Activated CD4-positive, alpha-beta T cell treated with anti-CD3 and anti-CD28 coated beads, Interleukin-2, amount 50 U/mL, for 4 hours (primary cell): ENCODE measurements at regions not wholly inside any gene's neighbourhood (a gene's known extent, or its start where the extent isn't known, plus 50 kb on each side); places are given as distances from the start of the nearest gene placed in this dataset.
"Not testable (repeated sequence)": the region's sequence is repeated elsewhere in the genome, so short reads cannot be mapped to it uniquely, and the experiment has no call there.

Source experiments
- DNase-seq, 2 experiments: peaks; one replicate each; pipeline ENCODE4 v3.0.0-alpha.2; 2020

DNA sequence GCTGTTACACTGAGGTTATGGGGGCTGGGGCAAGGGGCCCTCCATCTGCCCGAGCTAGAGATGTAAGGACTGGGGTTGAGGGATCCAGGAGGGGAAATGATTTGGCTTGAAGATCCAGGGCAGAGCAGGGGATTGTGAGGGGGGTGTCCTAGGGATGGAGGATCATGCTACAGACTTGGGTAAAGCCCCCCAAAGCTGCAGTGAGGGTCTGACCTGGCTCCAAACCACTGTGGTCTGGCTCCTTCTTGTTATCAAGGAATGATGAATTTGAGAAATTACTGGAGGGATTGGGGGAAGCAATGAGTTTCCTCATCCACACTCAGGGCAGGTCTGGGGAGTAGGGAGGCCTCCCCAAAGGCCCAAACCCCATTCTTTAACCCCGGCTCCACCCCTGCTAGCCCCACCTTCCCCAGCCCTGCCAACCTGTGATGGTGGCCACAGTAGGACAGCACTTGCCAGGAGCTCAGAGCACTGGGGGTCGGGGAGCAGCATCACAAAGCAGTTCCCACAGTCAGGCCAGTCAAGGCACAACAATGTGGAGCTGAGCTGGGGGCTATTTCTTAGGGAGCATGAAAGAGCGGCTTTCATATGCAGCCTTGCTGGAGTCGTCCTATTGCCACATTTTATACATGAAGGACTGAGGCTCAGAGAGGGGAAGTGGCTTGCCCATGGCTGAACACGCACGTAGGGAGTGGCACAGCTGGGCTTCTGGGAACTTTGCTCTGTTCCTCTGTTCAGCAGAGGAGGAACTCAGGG lies 165.5 kb downstream of the EFNB1 start:
- DNase-seq = no peak

DNA sequence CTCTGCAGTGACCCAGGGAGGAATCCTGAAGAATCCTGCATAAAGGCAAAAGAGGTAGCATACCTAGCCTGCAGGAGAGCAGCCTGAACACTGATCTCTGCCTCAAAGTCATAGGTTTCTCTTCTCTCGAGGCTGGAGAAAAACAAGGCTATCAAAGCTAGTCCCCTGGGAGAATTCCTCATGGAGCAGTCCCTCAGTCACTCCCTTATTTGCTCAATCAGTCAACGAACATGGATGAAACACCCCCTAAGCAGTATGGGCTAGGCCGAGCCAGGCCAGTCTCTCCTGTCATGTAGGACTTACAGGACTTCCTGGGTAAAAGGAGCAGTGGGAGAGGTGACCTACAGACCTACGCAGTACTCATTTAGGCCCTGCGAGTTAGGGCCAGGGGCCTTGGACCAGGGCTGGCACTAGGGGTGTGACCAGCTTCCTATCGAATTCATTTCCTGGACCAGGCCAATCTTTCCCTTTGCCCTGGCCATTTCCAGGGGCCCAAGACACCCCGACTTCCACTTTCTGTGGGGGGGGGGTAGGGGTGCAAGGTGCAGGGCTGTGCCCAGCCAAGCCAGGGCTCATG lies 164.1 kb downstream of the EFNB1 start:
- no peak for DNase-seq

DNA sequence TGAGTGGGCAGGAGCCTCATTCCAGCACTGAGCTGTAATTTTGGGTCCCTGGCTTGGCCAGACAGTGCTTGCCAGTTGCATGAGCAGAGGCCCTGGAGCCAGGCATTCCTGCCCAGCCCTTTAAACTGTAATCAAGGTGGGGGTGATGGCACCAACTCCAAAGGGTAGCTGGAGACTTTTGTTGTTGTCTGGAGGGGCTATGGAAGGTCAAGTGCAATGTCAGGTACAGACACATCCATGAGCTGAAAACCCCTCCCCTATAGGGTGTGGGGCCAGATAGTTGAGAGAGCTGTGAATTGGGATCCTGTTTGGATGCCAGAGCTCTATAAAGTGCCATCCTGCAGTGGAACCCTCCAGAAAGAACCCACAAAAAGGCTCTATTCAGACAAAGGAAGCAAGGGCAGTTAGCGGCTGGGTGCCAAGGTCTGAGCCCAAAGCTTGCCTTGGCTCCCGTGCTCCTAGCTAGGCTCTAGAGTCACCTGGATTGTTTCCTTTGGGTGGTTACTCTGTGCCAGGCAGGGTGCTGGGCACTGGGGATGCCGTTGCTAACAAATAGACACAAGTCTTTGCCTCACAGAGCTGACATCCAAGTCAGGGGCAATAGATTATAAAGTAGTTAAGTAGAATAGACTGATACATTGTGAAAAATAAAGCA lies 163.0 kb downstream of the EFNB1 start:
- no peak for DNase-seq

DNA sequence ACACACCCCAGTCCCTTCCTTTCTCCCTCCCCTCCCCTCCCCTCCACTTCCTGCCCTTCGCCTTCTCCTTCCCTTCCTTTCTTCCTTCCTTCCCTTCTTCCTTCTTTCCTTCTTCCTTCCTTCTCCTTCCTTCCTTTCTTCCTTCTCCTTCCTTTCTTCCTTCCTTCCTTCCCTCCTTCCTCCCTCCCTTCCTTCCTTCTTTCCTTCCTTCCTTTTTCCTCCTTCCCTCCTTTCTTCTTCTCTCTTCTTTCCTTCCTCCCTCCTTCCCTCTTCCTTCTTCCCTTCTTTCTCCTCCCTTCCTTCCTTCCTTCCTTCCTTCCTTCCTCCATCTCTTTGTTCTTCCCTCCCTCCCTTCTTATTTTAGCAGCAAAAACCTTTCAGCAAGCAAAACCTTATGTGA lies 162.1 kb downstream of the EFNB1 start:
- DNase-seq = no peak

DNA sequence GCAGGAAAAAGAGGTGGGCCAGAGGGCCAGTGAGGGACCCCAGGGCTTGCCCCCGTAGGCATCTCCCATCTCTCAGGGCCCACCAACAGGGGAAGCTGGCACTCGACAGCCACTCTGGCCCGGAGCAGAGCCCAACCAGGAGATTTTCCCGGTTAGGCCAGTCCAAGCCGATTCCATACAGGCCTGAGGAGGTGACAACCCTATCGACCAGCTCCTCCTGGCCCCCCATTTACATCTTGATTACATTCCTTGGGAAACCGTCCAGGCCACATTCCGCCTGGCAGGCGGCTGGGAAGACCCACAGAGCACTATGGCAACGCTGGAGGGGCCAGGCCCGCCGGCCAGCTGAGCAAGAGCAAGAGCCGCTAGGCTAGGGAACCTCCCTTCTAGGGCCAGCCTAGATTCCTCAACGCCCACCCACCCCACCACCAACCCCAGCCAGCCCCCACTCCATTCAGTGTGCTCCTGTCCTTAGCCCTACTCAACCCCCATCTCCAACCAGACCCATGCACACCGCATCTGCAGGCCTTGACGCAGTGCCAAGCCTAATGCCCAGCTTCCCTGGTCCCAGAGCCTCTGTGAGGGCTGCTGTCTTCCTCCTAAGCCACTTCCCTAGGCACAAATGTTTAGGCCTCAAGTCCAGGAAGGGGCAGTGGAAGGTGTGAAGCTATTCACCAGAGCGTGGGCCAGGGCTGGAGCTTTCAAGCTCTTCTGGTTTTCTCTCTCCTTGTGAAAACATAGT lies 161.2 kb downstream of the EFNB1 start:
- no peak for DNase-seq

DNA sequence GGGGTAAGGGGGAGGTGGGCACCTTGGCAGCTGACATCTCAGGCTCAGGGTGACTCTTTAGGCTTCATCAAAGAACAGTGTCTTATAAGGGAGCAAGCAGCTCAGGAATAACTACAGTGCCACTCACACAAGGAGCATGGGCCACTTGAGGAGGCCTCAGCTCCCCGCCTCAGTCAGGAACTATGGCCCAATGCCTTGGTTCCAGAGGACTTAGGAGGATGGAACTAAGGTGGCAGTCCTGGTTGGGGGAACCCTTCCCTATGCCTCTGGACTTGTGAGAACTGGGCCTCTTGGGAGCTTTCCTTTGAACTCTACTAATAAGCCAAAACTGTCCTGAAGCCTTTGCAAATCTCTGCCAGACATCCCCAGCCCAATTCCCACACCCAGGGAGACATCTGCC lies 160.6 kb downstream of the EFNB1 start:
- no peak for DNase-seq

DNA sequence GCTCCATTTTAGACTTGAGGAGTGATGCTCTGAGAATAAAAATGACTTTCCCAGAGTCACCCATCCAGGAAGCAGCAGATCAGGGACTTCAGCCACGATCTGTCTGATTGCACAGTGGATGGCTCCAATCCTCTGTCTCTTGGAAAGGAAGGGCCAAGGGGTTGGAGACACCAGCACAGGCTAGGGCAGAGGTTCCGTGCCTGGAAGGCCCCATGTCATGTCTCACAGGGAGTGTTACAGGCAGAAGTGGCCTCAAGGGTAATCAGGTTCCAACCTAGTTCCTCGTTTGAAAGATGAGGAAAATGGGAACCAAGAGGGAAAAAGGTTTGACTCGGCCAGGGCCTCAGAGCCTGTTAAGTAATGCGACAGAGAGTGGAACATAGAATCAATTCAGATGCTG lies 160.0 kb downstream of the EFNB1 start:
- DNase-seq = no peak

DNA sequence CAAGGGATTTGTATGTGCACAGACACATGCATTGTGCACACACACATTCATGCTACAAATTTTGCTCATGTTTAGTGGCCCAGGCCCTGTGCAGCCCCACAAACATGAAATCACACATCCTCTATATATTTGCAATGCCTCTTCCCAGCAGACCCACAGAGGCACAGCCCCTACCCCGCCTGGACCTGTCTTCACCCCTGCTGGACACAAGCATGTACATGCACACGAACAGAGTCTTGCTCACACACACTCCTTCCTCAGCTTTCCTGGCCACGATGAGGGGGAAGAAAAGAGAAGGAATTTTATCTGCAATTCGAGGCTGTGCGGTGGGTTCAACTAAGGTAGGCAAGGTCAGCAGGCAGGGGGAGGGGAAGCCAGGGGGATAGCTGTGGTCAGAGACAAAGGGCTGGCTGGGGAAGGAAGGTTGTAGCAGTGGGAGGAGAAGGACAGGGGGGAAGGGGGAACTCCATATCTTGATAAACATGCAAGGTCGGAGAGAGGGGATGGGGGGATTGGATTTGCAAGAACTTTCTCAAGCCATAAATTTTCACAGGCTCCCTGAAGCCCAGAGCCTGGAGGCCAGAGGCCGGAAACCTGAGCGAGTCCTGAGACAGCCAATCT lies 156.4 kb downstream of the EFNB1 start:
- no peak for DNase-seq

DNA sequence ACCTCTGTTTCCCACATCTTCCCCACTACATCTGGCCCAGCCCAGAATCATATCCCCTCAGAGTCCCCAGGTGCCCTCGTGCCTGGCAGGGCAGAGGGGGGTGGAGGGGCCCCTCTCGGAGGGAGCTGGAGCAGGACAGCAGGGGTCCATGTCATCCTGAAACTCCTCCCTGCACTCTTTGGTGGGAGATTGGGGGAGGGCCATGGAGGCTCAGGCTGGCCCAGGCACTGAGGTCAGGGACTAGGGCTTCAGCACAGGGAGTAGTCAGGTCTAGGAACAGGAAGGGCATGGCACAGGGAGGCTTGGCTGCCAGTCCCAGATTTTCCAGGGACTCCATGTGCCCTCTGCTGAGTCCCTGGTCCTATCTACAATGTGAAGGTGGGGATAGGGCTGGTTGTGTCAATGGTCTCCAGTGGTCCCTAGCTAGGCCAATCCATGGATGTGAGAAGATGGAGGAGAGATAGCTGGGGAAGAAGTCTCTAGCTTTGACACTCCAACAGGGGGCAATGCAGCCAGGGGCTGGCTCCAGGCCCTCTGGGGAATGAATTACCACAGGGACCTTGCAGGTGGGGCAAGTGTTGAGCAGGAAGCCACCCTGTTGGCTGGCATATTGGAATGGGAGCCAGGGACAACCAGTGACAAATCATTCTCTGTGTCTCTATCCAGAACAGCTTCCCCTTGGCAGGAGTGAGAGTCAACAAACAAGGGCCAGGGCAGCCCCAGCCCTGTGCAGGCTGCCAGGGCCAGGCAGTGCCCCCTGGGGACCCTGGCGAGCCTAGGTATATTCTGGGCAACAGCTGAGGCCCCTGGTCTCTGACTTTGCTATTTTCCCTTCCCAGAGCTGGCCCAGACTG lies 154.4 kb downstream of the EFNB1 start:
- DNase-seq = no peak

DNA sequence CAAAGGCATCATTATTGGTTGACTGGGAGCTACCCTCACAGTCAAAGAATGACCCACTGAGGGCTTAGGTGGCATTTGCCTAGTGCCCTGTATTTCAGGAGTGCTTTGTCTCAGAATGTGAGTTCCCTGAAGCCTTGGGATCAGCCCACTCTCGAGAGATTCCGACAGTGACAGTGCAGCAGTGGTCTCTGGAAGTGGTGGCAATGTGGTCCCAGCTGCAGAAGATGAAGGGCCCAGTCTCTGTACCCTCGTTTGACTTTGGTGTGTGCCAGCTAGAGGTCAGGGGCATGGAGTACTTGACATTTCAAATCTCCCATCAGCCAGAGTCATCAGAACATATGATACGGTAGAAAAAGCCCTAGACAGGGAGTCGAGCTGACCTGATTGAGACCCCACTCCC lies 153.7 kb downstream of the EFNB1 start:
- DNase-seq = no peak

DNA sequence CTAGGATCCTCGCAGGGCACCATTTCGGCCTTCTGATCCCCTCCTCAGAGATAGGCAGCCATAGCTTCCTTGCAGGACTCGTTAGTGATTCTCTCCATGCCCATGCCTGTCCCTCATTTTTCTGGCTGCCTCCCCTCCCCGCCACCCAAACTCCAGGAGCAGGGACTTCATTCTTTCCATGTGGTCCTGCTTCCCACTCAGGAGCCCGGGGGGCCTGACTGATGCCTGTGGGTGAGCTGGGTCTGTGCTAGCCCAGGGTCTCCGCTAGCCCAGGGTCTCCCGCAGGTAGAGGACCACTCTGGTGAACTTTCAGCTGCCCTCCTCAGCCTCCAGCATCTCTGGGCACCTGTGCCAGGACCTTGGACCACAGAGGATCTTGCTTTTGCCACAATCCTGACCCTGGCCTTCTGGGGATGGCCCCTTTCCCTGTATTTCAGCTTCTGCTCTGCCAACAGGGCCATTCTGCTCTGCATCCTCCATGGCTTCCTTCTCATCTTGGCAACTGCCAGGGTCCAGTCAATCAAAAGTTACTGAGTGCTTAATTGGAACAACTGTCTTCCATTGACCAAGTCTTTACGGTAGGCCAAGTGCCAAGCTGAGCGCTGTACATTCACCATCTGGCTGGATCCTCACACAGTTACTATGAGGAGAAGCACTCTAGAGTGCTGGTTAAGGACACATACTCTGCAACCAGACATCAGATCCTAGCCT lies 152.2 kb downstream of the EFNB1 start:
- DNase-seq = no peak

DNA sequence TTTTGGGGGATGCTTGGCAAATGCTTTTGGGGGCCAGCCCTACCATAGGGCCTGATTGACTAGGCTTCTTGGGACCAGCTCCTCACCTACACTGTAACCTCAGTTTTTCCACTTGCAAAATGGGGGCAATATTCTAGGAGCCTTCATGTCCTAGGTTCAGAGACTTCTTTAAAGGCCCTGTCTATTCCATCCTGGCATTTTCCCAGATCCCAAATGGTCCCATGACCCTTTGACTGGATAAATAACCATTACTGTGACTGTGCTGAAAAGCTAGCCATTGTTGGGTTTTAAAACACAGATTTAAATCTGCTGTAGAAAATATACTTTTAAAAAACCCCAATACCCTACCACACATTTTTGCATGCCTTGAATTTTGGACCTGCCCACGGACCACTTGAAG lies 149.8 kb downstream of the EFNB1 start:
- DNase-seq = no peak

DNA sequence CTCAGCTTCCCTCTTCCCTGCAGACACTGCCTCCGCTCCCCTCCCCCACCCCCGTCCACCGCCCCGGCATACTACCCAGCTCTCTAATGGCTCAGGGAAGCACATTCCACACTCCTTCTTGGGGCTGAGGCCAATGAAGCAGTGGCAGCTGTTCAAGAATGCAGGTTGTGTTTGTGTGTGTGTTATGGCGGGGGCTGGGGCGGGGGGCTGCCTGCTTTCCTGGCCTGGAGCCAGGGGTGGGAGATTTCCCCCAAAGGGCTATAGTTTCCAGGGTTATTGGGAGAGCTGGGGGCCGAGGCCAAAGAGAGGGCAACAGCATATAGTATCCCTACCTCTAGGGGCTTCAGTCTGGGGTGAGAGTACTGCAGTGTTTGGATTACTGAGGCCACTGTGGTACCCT lies 149.4 kb downstream of the EFNB1 start:
- DNase-seq = no peak

DNA sequence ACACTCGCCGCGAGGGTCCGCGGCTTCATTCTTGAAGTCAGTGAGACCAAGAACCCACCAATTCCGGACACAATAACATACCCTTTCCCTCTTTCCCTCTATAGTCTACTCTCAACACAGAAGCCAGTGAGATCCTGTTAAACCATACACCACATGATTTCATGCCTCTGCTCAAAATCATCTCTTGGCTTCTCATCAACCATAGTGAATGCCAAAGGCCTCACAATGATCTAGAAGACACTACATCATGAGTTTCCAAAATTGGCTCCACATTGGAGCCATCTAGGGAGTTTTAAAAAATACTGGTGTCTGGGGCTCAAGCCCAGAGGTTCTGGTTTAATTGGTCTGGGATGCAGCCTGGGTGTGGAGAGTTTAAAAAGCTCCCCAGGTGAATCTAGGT lies 124.5 kb downstream of the EFNB1 start:
- no peak for DNase-seq

DNA sequence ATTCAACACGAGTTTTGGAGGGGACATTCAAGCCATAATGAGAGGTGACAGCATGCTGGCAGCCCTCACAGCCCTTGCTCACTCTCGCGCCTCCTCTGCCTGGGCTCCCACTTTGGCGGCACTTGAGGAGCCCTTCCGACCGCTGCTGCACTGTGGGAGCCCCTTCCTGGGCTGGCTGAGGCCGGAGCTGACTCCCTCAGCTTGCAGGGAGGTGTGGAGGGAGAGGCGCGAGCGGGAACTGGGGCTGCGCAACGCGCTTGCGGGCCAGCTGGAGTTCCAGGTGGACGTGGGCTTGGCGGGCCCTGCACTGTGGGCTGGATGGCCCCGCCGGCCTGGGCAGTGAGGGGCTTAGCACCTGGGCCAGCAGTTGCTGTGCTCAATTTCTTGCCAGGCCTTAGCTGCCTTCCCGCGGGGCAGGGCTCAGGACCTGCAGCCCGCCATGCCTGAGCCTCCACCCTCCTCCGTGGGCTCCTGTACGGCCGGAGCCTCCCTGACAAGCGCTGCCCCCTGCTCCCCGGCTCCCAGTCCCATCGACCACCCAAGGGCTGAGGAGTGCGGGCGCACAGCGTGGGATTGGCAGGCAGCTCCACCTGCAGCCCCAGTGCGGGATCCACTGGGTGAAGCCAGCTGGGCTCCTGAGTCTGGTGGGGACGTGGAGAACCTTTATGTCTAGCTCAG lies 123.3 kb downstream of the EFNB1 start:
- DNase-seq = not testable (repeated sequence)

DNA sequence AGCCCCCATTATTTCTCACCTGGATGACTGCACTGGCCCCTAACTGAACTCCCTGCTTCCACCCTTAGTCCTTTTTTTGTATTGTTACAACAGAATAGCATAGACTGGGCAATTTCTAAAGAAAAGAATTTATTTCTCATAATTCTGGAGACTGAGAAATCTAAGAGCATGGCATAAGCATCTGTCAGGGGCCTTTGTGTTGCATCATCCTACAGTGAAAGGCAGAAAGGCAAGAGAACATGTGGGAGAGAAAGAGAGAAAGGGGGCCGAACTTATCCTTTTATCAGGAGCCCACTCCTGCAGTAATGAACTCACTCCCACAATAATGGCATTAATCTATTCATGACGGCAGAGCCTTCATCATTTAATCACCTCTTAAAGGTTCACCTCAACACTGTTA lies 122.1 kb downstream of the EFNB1 start:
- no peak for DNase-seq

DNA sequence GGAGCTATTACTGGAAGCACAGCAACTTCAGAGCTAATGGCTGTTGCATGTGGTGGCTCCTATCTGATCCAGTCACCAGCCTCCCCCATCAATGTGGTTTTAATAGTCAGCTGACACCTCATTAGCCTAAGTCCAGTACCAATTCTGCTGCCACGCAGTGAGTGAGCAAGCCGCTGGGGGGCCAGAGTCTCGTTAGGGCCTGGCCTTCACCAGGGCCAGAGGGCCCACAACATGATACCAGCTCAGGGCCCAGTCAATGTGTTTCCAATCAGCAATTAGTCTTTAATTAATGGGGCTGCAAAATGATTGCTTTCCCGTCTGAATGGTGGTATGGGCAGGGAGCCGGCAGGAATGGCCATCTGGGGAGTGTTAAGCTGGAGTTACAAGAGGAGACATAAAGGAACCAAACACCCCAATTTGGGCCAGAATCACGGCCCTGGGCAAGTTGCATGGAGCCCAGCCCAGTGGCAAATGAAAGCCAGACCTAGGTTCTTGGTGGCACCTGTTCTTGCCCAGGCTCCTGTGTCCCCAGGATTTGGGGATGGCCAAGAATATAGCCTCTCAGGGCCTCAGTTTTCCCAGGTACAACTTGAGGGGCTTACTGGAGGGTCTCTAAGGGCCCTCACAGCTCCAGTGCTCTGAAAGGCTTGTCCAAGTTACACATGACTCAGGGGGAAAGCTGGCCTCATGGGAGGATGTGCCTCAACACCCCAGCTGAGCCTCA lies 119.2 kb downstream of the EFNB1 start:
- no peak for DNase-seq

DNA sequence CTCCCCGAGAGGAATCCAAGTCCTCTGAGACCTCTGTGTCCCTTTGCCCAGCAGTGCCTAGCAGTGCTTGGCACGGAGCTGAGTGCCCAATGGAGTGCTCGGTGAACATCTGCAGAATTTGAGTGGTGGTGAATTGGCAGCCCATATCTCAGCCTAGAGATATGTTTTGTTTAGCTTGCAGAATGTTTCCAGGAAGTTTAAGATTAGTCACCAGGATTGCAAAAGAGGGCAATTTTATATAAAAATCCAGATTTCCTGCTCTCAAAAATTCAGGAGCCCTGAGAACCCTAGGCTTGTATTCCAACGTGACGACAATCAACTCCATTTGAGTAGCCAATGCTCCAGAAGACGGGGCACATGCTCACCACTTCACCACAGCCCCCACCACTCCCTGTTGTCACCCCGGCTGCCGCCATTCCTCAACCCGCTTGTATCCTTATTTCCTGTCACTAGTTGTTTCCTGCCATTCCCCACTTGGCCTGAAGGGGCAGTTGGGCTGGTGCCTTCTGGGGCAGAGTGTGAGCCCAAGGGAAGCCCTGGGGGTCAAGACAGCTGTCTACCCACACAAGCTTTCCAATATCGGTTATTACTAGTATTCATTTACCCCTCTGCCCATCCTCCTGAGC lies 116.9 kb downstream of the EFNB1 start:
- DNase-seq = no peak

DNA sequence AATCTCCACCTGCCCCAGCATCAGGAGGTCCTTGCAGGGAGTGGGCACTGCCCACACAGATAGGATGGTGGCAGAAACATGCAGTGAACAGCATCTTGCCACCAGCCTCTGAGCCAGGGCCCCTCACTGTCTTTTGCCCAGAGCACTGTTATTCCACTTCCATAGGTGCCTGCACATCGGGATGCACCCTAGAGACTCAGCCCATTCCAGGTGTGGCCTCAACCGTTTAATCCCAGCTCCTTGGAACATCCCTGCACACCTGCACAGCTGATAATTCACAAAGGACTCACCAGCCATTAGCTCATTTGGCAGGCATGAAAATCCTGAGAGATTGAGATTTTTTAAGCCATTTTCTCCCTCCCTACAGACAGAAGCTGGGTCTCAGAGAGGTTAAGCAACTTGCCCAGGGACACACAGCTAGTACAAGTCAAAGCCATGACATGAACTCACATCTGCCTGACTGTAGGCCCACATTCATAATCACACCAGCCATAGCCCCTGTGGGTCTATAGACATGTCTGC lies 116.3 kb downstream of the EFNB1 start:
- DNase-seq = no peak

DNA sequence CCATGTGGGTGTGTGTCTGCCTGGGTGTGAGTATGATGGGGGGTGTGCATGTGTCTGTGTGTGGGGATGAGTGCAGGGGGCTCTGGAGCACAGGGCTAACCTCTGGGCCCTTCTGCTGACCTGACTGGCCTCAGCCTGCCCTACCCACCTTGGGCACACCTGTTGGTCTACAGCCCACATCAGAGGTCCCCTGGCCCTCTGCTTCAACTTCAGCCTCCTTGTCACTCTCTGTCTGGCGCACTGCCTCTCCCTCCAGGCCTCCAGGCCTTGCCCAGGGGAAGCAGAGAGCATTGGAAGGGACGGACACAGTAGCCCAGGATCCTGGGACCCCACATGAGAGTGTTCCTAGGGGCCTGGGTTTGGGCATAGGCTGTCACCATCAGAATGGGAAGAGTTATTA lies 115.4 kb downstream of the EFNB1 start:
- no peak for DNase-seq
